NCI-H1105 (cell line): ENCODE measurements at regions not wholly inside any gene's neighbourhood (a gene's known extent, or its start where the extent isn't known, plus 50 kb on each side); places are given as distances from the start of the nearest gene placed in this dataset.
"Not testable (repeated sequence)": the region's sequence is repeated elsewhere in the genome, so short reads cannot be mapped to it uniquely, and the experiment has no call there.

Experiments
- DNase-seq: peaks from one replicate; lab custom pipeline; 2025; lab: John Stamatoyannopoulos, UW

- no peak for DNase-seq
These were observed 55.4 kb downstream of the TMEM121 start for GRCh38 chr14:105581551-105582341.

DNA sequence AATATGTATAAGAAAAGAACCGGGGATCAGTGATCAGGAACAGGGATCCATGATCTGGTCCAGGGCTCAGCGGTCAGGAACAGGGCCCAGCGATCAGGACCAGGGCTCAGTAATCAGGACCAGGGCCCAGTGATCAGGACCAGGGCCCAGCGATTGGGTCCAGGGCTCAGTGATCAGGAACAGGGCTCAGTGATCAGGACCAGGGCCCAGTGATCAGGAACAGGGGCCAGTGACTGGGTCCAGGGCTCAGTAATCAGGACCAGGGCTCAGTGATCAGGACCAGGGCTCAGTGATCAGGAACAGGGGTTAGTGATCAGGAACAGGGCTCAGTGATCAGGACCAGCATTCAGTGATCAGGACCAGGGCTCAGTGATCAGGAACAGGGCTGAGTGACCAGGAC is 56.3 kb downstream of the TMEM121 start:
- DNase-seq: no peak

GRCh38 chr14:105583914-105584313 is 57.5 kb downstream of the TMEM121 start:
- not testable (repeated sequence) for DNase-seq

- DNase-seq: not testable (repeated sequence)
These were observed 58.9 kb downstream of the TMEM121 start for GRCh38 chr14:105585290-105585689.

DNA sequence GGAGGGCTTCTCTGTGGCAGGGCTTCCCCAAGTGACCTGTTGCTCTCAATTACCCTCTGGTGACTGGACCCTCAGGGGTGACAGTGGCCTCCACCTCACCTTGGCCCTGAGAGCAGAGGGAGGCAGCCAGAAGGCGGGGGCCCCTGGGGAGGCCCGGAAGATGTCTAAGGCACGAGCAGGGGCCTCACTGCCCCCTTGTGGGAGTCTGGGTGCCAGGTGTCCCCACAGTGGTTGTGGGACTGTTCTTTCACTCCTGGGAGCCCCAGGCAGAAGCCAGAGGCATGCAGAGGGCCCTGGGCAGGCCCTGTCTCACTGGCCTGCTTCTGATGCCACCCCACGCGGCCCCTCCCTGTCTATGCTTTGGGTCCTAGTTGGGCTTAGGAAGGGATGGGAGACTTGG is 59.3 kb downstream of the TMEM121 start:
- DNase-seq: not testable (repeated sequence)

GRCh38 chr14:105586144-105586872 is 59.9 kb downstream of the TMEM121 start:
- not testable (repeated sequence) for DNase-seq

GRCh38 chr14:105587034-105587433 is 60.7 kb downstream of the TMEM121 start:
- not testable (repeated sequence) for DNase-seq

DNA sequence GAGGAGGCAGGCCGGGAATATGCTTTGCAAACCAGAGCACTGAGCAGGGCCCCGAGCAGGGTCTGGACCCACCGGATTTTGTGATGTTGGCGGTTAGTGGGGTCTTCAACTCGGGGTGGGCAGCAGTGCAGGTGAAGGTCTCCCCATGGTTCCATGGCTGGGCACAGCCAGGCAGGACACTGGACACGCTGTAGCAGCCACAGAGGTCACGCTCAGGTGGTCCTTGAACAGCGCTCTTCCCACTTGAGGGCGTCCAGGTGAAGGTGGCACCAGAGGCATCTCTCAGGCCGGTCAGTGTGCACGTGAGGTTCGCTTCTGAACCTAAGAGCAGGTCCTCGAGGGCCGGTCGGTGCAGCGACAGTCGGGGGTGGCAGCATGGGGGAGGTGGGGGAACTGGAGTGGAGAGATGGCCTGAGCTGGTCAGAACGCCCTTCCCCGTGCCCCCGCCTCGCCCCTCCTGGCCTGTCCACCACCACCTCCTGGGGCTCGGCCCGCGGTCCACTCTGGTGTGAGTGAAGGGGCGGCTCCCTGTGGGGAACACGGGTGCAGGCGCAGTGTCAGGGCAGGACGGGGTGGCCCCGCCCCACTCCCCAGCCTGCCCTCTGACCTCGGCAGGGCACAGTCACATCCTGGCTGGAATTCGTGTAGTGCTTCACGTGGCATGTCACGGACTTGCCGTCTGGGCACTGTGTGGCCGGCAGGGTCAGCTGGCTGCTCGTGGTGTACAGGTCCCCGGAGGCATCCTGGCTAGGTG is 61.3 kb downstream of the TMEM121 start:
- not testable (repeated sequence) for DNase-seq

- DNase-seq: no peak
These were observed 62.0 kb downstream of the TMEM121 start for GRCh38 chr14:105588236-105588860.

- DNase-seq: no peak
These were observed 63.0 kb downstream of the TMEM121 start for GRCh38 chr14:105589161-105589925.

GRCh38 chr14:105589926-105590185 is 63.5 kb downstream of the TMEM121 start:
- not testable (repeated sequence) for DNase-seq

DNA sequence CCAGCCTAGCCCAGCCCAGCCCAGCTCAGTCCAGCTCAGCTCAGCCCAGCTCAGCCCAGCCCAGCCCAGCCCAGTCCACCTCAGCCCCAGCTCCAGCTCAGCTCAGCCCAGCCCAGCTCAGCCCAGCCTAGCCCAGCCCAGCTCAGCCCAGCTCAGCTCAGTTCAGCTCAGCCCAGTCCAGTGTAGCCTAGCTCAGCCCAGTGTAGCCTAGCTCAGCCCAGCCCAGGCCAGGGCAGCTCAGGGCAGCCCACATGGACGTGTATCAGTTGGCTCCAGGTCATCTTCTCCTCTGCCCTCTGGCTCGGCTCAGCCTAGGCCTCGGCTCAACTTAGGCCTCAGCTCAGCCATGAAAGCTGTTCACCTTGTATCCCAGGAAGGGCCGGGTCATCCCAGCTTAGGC is 64.7 kb downstream of the TMEM121 start:
- DNase-seq: no peak

DNA sequence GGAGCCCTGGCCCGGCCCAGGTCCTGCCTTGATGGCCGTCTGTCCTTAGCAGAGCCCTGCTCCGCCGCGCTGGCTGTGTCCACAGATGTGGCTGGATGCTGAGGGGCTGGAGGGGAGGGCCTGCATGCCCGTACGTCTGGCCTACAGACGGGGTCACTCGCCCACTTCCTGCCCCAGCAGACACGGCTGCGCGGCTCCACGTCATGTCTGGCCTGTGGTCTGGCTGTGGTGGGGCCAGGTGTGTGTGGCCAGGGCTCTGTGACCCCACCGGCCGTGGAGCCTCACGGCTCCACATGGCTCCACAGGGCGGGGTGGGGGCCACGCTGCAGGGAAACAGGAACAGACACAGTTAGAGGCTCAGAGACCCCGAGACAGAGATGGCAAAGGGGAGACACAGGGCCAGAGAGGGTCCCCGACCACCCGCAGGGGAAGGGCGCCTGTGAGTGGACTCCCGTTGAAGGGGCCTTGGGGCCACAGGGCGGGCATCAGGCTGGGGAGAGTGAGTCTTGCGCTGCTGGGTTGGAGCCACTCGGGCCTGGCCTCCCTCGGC is 65.5 kb downstream of the TMEM121 start:
- DNase-seq: not testable (repeated sequence)

DNA sequence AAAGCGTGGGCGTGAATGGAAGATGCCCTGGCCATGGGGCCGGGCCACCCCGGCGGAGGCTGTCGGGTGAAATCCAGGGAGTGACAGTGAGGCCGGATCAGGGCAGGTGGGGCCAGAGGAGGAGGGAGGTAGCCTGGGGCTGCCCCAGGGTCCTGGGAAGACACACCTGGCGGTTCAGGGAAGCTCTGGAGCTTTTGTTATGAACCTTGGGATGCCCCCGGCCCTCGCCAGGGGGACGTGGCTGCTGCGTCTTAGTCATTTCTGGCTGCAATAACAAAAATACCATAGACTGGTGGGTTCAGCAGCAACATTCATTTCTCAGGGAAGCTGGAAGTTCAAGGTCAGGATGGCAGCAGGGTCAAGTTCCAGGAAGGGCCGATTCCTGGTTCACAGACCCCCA is 66.3 kb downstream of the TMEM121 start:
- DNase-seq: not testable (repeated sequence)

DNA sequence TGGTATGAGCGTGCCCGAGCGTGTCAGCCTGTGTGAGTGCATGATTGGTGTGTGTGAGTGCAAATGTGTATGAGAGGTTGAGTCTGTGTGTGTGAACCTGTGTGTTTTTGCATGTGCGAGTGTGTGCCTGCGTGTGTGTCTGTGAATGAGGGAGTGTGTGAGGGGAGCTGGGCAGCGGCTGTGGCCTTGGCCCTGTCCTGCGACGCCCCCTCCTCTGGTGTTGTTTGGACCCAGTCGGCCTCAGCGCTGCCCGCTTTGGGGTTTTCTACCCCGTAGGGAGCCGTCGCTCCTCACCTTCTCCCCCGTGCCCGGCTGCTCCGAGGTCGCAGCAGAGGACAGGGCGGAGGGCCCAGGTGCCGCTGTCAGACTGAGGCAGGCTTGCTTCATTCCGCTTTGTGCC is 69.0 kb downstream of the TMEM121 start:
- not testable (repeated sequence) for DNase-seq

GRCh38 chr14:105596374-105596773 is 70.0 kb downstream of the TMEM121 start:
- not testable (repeated sequence) for DNase-seq

DNA sequence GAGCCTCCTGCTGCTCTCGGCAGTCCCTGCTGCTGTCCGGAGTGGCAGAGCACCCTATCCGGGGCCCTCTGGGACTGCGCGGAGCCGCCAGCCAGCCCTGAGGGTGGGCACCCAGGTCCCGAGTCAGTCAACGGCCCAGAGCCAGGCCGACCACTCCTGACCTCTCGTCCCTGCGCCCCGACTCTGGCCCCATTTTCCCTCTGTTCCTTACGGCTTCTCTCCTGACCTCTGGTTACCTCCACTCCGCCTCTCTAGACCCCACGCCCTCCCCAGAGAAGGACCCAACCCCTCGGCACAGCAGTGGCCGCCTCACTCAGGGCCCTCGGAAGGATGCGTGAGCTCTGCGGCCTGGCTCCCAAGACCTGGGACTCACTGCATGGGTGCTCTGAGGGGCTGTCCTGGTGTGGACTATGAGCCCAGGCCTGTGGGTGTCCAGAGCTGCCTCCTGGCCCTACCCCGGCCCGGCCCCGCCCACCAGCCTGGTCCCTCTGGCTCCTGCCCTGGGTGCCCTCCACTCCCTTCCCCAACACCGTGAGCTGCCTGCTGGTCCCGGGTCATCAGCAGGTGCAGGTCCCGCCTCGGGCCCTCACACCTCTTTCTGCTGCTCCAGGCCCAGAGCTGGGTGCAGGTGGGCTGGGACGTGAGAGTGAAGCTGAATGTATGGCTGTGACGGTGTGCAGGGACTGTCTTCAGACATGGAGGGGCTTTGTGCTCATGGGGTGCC is 71.8 kb downstream of the TMEM121 start:
- not testable (repeated sequence) for DNase-seq

DNA sequence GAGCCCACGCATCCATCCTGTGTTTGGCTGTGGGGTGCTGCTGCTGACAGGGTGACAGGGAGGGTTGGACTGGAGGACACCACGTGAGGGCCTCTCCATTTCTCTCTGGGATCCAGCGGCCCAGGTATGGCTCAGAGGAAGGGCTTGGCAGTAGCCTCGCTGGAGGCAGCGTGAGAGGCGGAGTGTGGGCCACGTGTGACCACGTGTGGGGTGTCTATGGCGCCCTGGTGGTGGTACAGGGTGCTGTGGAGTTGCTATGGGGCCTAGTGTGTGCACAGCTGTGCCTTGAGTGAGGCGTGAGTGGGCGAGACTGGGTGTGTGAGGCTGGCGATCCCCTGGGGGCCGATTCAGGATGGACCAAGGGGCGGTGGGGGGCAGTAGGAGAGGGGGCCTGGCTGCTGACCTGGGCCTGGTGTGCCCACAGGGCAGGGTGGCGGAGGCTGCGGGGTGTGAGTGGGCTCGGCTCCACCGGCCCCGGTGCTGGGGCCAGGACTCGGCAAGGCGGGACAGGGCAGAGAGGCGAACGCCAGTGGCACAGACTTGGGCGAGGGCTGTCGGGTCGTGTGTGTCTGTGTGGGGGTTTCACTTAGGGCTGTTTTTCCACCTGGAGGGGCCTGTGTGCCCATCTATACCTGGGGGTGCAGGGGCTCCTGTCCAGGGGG is 72.7 kb downstream of the TMEM121 start:
- DNase-seq: not testable (repeated sequence)

DNA sequence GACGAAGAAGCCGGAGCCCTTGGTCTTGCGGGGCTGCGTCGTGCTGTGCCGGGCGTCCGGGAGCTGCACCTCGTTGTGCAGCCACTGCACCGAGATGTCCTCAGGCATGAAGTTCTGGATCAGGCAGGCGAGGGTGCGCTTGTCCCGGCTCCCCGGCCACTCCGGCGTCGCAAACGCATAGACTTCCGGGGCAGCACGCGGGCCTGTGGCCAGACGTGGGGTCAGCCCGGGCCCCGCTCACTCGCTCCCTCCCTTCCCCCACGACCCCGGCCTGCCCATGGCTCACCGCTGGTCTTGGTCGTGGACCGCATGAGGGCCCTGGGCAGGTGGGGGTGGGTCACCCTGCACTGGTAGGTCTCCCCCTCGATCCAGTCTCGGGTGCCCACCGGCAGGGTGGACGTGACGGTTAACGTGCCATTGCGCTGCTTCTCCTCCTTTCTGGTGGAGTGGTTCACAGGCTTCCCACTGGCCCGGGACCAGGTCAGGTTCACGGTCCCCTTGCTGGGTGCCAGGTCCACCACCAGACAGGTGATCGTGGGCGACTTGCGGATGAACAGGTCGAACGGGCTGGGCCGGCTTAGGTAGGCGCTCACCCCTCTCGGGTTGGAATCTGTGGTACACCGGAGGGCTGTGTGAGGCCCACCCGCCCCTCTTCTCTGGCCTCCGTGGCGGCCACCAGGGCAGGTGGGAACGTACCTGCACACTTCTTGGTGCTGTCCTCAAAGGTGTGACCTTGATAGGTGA is 74.0 kb downstream of the TMEM121 start:
- not testable (repeated sequence) for DNase-seq
